CD8-positive, alpha-beta memory T cell (primary cell): ENCODE measurements at regions not wholly inside any gene's neighbourhood (a gene's known extent, or its start where the extent isn't known, plus 50 kb on each side); places are given as distances from the start of the nearest gene placed in this dataset.

Source experiments
- CTCF ChIA-PET: fragments of 350-600 bp; sonication (Branson Sonifier 250); formaldehyde crosslinking; loops from one replicate; lab custom pipeline; 2021; ENCODE audit warnings: antibody characterized with exemption; lab: Charles Lee
- POLR2A ChIA-PET: fragments of 350-600 bp; sonication (Branson Sonifier 250); formaldehyde crosslinking; loops from one replicate; lab custom pipeline; 2021; ENCODE audit warnings: antibody characterized with exemption; lab: Charles Lee
- DNase-seq, 5 donors: peaks; one replicate each; pipeline versions ENCODE4 v3.0.0 to v3.0.0-alpha.2; 2020 to 2022; ENCODE audit warnings: mixed read lengths in 1 of 5
- H3K27ac ChIP-seq: one replicate; pipeline ENCODE4 v1.7.0; 2013; ENCODE audit warnings: low read depth, mild to moderate bottlenecking, low read length, moderate library complexity
- H3K27me3 ChIP-seq: 2 replicates; pipeline ENCODE4 v1.7.0; 2013; ENCODE audit warnings: low read length, mild to moderate bottlenecking; ENCODE audit not compliant: insufficient read depth, poor library complexity, severe bottlenecking
- H3K36me3 ChIP-seq: 2 replicates; pipeline ENCODE4 v1.7.0; 2013; ENCODE audit warnings: mild to moderate bottlenecking, low read length, moderate library complexity; ENCODE audit not compliant: insufficient read depth
- H3K4me1 ChIP-seq: 2 replicates; pipeline ENCODE4 v1.7.0; 2013; ENCODE audit warnings: mild to moderate bottlenecking, low read length, moderate library complexity; ENCODE audit not compliant: insufficient read depth
- H3K4me3 ChIP-seq: 2 replicates; pipeline ENCODE4 v1.7.0; 2013; ENCODE audit warnings: mild to moderate bottlenecking, low read length
- H3K9me3 ChIP-seq: 2 replicates; pipeline ENCODE4 v1.7.0; 2013; ENCODE audit warnings: mild to moderate bottlenecking, low read length
- H3K27ac Mint-ChIP-seq, 8 donors: one replicate each; pipeline ENCODE4 v1.8.0; 2020 to 2021; ENCODE audit warnings: mixed read lengths in 8 of 8, mild to moderate bottlenecking in 6 of 8, inconsistent platforms in 3 of 8, moderate library complexity in 3 of 8
- H3K27me3 Mint-ChIP-seq, 2 donors: one replicate each; pipeline ENCODE4 v1.8.0; 2020 to 2021; ENCODE audit warnings: mixed read lengths in 2 of 2, mild to moderate bottlenecking in 1 of 2, moderate library complexity in 1 of 2
- H3K36me3 Mint-ChIP-seq, 3 donors: one replicate each; pipeline ENCODE4 v1.8.0; 2020 to 2021; ENCODE audit warnings: mixed read lengths in 3 of 3, inconsistent platforms in 1 of 3, mild to moderate bottlenecking in 1 of 3
- H3K4me1 Mint-ChIP-seq, 3 donors: one replicate each; pipeline ENCODE4 v1.8.0; 2020 to 2021; ENCODE audit warnings: mixed read lengths in 3 of 3, inconsistent platforms in 1 of 3, mild to moderate bottlenecking in 1 of 3
- H3K4me3 Mint-ChIP-seq, 7 donors: one replicate each; pipeline ENCODE4 v1.8.0; 2020 to 2021; ENCODE audit warnings: mixed read lengths in 7 of 7, mild to moderate bottlenecking in 6 of 7, moderate library complexity in 4 of 7, inconsistent platforms in 2 of 7
- H3K9me3 Mint-ChIP-seq, 5 donors: one replicate each; pipeline ENCODE4 v1.8.0; 2020 to 2022; ENCODE audit warnings: mixed read lengths in 5 of 5, mild to moderate bottlenecking in 3 of 5, moderate library complexity in 2 of 5, inconsistent platforms in 1 of 5

- peaks cover 5 to 7% (median 6%) of the 10 kb centered on the region in 3 donors for H3K4me1 Mint-ChIP-seq
- H3K4me3 Mint-ChIP-seq: no peak overlapping the region
- H3K9me3 Mint-ChIP-seq: no peaks in the 10 kb centered on the region
- Histone ChIP-seq H3K4me3 (no peak overlapping the region), H3K27me3 (no peaks in the 10 kb centered on the region), H3K36me3 (no peaks in the 10 kb centered on the region), H3K9me3 (no peaks in the 10 kb centered on the region), H3K4me1 (peaks cover 9% of the 10 kb centered on the region), H3K27ac (no peak overlapping the region)
- H3K27ac Mint-ChIP-seq: no peak overlapping the region
- H3K27me3 Mint-ChIP-seq: peaks cover 1 to 4% of the 10 kb centered on the region in 2 donors
- ChIA-PET POLR2A (interaction anchor here (0.6 kb wide), 1 partner anchor 225 kb away, joined by 4 read pairs; no protein-coding TSS in a partner anchor), CTCF (interaction anchor here (0.6 to 2.1 kb wide), 7 partner anchors 137 to 296 kb away, joined by 3 to 5 read pairs (median 4); no protein-coding TSS in a partner anchor)
- DNase-seq: no peak
- H3K36me3 Mint-ChIP-seq: no peaks in the 10 kb centered on the region
Measured at GRCh38 chr9:105158898-105159297, 85.6 kb upstream of the SLC44A1 start.

- Histone ChIP-seq H3K4me3 (no peak overlapping the region), H3K36me3 (no peaks in the 10 kb centered on the region), H3K27ac (no peak overlapping the region), H3K4me1 (no peaks in the 10 kb centered on the region), H3K27me3 (no peaks in the 10 kb centered on the region), H3K9me3 (no peaks in the 10 kb centered on the region)
- DNase-seq: no peak
- H3K36me3 Mint-ChIP-seq: peaks cover 0 to 2% (median 0%) of the 10 kb centered on the region in 3 donors
- H3K27ac Mint-ChIP-seq: no peak overlapping the region
- H3K9me3 Mint-ChIP-seq: no peaks in the 10 kb centered on the region
- H3K4me1 Mint-ChIP-seq: no peaks in the 10 kb centered on the region
- ChIA-PET POLR2A (no interaction called here), CTCF (no interaction called here)
- H3K27me3 Mint-ChIP-seq: peaks cover 5 to 13% of the 10 kb centered on the region in 2 donors
- no peak overlapping the region for H3K4me3 Mint-ChIP-seq
Measured at GRCh38 chr9:105168870-105169319, 75.6 kb upstream of the SLC44A1 start.

- H3K4me1 ChIP-seq: no peaks in the 10 kb centered on the region
- POLR2A ChIA-PET: no interaction called here
- H3K27me3 Mint-ChIP-seq: peaks cover 8 to 9% of the 10 kb centered on the region in 2 donors
- H3K36me3 Mint-ChIP-seq: peaks cover 0 to 2% (median 0%) of the 10 kb centered on the region in 3 donors
- CTCF ChIA-PET: no interaction called here
- no peaks in the 10 kb centered on the region for H3K36me3 ChIP-seq
- no peaks in the 10 kb centered on the region for H3K27me3 ChIP-seq
- peak overlapping the region in 1 of 8 donors; percentile 41 for H3K27ac Mint-ChIP-seq
- H3K9me3 Mint-ChIP-seq: no peaks in the 10 kb centered on the region
- no peaks in the 10 kb centered on the region for H3K9me3 ChIP-seq
- H3K4me1 Mint-ChIP-seq: no peaks in the 10 kb centered on the region
- H3K4me3 ChIP-seq: no peak overlapping the region
- no peak for DNase-seq
- H3K27ac ChIP-seq: no peak overlapping the region
- no peak overlapping the region for H3K4me3 Mint-ChIP-seq
Measured at GRCh38 chr9:105171076-105171475, 73.4 kb upstream of the SLC44A1 start.

- DNase-seq: no peak
- H3K27me3 ChIP-seq: no peaks in the 10 kb centered on the region
- H3K4me3 ChIP-seq: no peak overlapping the region
- H3K36me3 Mint-ChIP-seq: peaks cover 0 to 2% (median 0%) of the 10 kb centered on the region in 3 donors
- peaks cover 5 to 8% of the 10 kb centered on the region in 2 donors for H3K27me3 Mint-ChIP-seq
- POLR2A ChIA-PET: no interaction called here
- H3K27ac ChIP-seq: no peak overlapping the region
- no peaks in the 10 kb centered on the region for H3K4me1 ChIP-seq
- no peaks in the 10 kb centered on the region for H3K9me3 ChIP-seq
- H3K4me1 Mint-ChIP-seq: no peaks in the 10 kb centered on the region
- no peaks in the 10 kb centered on the region for H3K36me3 ChIP-seq
- no peaks in the 10 kb centered on the region for H3K9me3 Mint-ChIP-seq
- CTCF ChIA-PET: no interaction called here
- no peak overlapping the region for H3K4me3 Mint-ChIP-seq
- peak overlapping the region in 2 of 8 donors; percentile 26 to 84 for H3K27ac Mint-ChIP-seq
Measured at GRCh38 chr9:105171589-105171988, 72.9 kb upstream of the SLC44A1 start.

- H3K4me3 ChIP-seq: no peak overlapping the region
- Mint-ChIP-seq H3K36me3 (peaks cover 0 to 2% (median 0%) of the 10 kb centered on the region in 3 donors), H3K9me3 (no peaks in the 10 kb centered on the region), H3K27ac (no peak overlapping the region), H3K4me3 (no peak overlapping the region), H3K4me1 (no peaks in the 10 kb centered on the region), H3K27me3 (peaks cover 0 to 8% of the 10 kb centered on the region in 2 donors)
- H3K27ac ChIP-seq: no peak overlapping the region
- no peaks in the 10 kb centered on the region for H3K36me3 ChIP-seq
- ChIA-PET CTCF (no interaction called here), POLR2A (no interaction called here)
- no peaks in the 10 kb centered on the region for H3K4me1 ChIP-seq
- H3K27me3 ChIP-seq: no peaks in the 10 kb centered on the region
- H3K9me3 ChIP-seq: no peaks in the 10 kb centered on the region
- no peak for DNase-seq
Measured at GRCh38 chr9:105172436-105172835, 72.0 kb upstream of the SLC44A1 start.

GRCh38 chr9:105173306-105173705, 71.1 kb upstream of the SLC44A1 start:
- H3K27ac Mint-ChIP-seq: peak overlapping the region in 1 of 8 donors; percentile 58
- no peak overlapping the region for H3K4me3 Mint-ChIP-seq
- H3K4me1 Mint-ChIP-seq: no peaks in the 10 kb centered on the region
- CTCF ChIA-PET: no interaction called here
- Histone ChIP-seq H3K4me1 (no peaks in the 10 kb centered on the region), H3K27ac (no peak overlapping the region), H3K9me3 (no peaks in the 10 kb centered on the region), H3K4me3 (no peak overlapping the region), H3K27me3 (no peaks in the 10 kb centered on the region), H3K36me3 (no peaks in the 10 kb centered on the region)
- H3K27me3 Mint-ChIP-seq: peaks cover 0 to 8% of the 10 kb centered on the region in 2 donors
- no peak for DNase-seq
- POLR2A ChIA-PET: no interaction called here
- peaks cover 0 to 2% (median 0%) of the 10 kb centered on the region in 3 donors for H3K36me3 Mint-ChIP-seq
- H3K9me3 Mint-ChIP-seq: no peaks in the 10 kb centered on the region

GRCh38 chr9:105173826-105174225, 70.6 kb upstream of the SLC44A1 start:
- H3K27ac Mint-ChIP-seq: no peak overlapping the region
- ChIA-PET CTCF (no interaction called here), POLR2A (no interaction called here)
- H3K4me3 Mint-ChIP-seq: no peak overlapping the region
- no peaks in the 10 kb centered on the region for H3K36me3 ChIP-seq
- H3K27me3 Mint-ChIP-seq: peaks cover 0 to 8% of the 10 kb centered on the region in 2 donors
- H3K4me3 ChIP-seq: no peak overlapping the region
- no peaks in the 10 kb centered on the region for H3K9me3 ChIP-seq
- H3K27me3 ChIP-seq: no peaks in the 10 kb centered on the region
- DNase-seq: no peak
- H3K9me3 Mint-ChIP-seq: no peaks in the 10 kb centered on the region
- no peaks in the 10 kb centered on the region for H3K4me1 Mint-ChIP-seq
- no peaks in the 10 kb centered on the region for H3K4me1 ChIP-seq
- H3K36me3 Mint-ChIP-seq: peaks cover 0 to 2% (median 0%) of the 10 kb centered on the region in 3 donors
- H3K27ac ChIP-seq: no peak overlapping the region

GRCh38 chr9:105176194-105176593, 68.3 kb upstream of the SLC44A1 start:
- no peaks in the 10 kb centered on the region for H3K4me1 Mint-ChIP-seq
- no peaks in the 10 kb centered on the region for H3K9me3 Mint-ChIP-seq
- POLR2A ChIA-PET: no interaction called here
- H3K4me1 ChIP-seq: no peaks in the 10 kb centered on the region
- no peaks in the 10 kb centered on the region for H3K36me3 ChIP-seq
- no peaks in the 10 kb centered on the region for H3K9me3 ChIP-seq
- no peak overlapping the region for H3K27ac Mint-ChIP-seq
- no peak overlapping the region for H3K27ac ChIP-seq
- CTCF ChIA-PET: no interaction called here
- H3K4me3 Mint-ChIP-seq: no peak overlapping the region
- no peaks in the 10 kb centered on the region for H3K36me3 Mint-ChIP-seq
- peaks cover 0 to 7% of the 10 kb centered on the region in 2 donors for H3K27me3 Mint-ChIP-seq
- no peak overlapping the region for H3K4me3 ChIP-seq
- no peak for DNase-seq
- no peaks in the 10 kb centered on the region for H3K27me3 ChIP-seq
